K562 (cell line): ENCODE measurements at regions not wholly inside any gene's neighbourhood (a gene's known extent, or its start where the extent isn't known, plus 50 kb on each side); places are given as distances from the start of the nearest gene placed in this dataset.

Experiments used
- AFF4 ChIP-seq: sonication (generic); formaldehyde crosslinking; IDR thresholded peaks from 2 replicates; pipeline ENCODE4 v1.8.0; 2023; ENCODE audit warnings: mild to moderate bottlenecking, missing genetic modification reagents
- ELF1 ChIP-seq: fragments of 200-800 bp; sonication (Bioruptor generic); IDR thresholded peaks from 2 replicates; pipeline ENCODE4 v1.6.1; 2016; ENCODE audit warnings: missing genetic modification characterization, missing compliant biosample characterization
- FOXK2 ChIP-seq, 2 experiments: fragments of 450-650 bp; IDR thresholded peaks in 1 of 2; conservative IDR thresholded peaks in 1 of 2; 2 replicates each; pipeline ENCODE4 v1.6.1; 2016; ENCODE audit warnings: low read depth in 2 of 2, mild to moderate bottlenecking in 1 of 2
- IFI16 ChIP-seq: fragments of 250-450 bp; sonication (Bioruptor Pico); IDR thresholded peaks from 2 replicates; pipeline ENCODE4 v2.1.2; 2022; ENCODE audit warnings: mild to moderate bottlenecking, inconsistent platforms
- IRF2 ChIP-seq: sonication (generic); formaldehyde crosslinking; IDR thresholded peaks from 2 replicates; pipeline ENCODE4 v1.8.1; 2022; ENCODE audit warnings: mild to moderate bottlenecking, missing genetic modification reagents
- KAT2B ChIP-seq: IDR thresholded peaks from one replicate; pipeline ENCODE4 v1.6.1; 2012; ENCODE audit warnings: low read depth, mild to moderate bottlenecking, control low read depth, inconsistent platforms, low read length, moderate library complexity
- MCM5 ChIP-seq: fragments of 450-650 bp; IDR thresholded peaks from 2 replicates; pipeline ENCODE4 v1.6.1; 2016; ENCODE audit warnings: low read depth
- MITF ChIP-seq: IDR thresholded peaks from 2 replicates; pipeline ENCODE4 v1.6.1; 2014; ENCODE audit warnings: antibody characterized with exemption

- TF ChIP-seq ELF1 (no peak), MITF (no peak), IFI16 (no peak), IRF2 (no peak), MCM5 (no peak), FOXK2 (conservative IDR thresholded peaks at IDR 0.05 in 1 of 2, IDR thresholded peaks at IDR 0.05 in 1 of 2; ENCODE audit: low read depth in 2 of 2) (no peak), AFF4 (CRISPR knock-in tag) (no peak), KAT2B (no peak)
Measured at GRCh38 chr4:162285753-162286152, 122.0 kb upstream of the FSTL5 start (continued).
